C1 segment of cervical spinal cord (tissue), 14 donors: ENCODE measurements at regions not wholly inside any gene's neighbourhood (a gene's known extent, or its start where the extent isn't known, plus 50 kb on each side); places are given as distances from the start of the nearest gene placed in this dataset.

ENCODE experiments used
- DNase-seq, 14 donors: peaks; one replicate each; lab custom pipeline; 2025; lab: John Stamatoyannopoulos, UW

- DNase-seq: no peak
Measured at GRCh38 chr15:98554272-98555172, 93.8 kb upstream of the IGF1R start.

DNA sequence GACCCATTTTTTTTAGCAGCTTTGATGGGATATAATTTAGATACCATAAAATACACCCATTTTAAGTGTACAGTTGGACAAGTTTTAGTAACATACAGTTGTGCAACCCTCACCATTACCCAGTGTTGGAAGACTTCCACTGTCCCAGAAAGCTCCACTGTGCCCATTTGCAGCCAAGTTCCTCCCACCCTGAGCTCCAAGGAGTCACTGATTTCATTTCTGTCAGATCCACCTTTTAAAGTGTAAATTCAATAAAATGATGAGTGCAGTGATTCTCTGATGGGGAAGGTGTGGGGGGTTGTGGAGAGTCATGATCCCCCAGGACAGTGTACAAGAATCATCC, 93.2 kb upstream of the IGF1R start:
- DNase-seq: no peak

DNA sequence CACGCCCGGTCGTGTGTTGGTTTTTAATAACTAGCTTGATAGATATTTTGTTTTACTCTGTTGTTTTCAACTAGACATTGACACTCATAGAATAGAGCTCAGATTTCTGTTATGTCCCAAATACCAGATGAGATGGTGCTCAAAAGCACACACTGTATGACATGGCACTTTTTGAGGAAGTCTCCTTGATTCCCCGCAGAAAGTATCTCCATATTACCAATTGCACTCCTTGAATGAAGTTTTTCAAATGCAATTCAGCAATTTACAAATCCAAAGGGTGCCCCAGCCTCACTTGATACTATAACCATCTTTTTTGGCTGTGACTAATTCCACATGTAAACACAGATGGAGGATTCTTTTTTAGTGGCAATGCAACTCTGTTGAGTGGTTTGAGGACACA, 92.0 kb upstream of the IGF1R start:
- no peak for DNase-seq

GRCh38 chr15:98560338-98560737, 88.0 kb upstream of the IGF1R start:
- no peak for DNase-seq

DNA sequence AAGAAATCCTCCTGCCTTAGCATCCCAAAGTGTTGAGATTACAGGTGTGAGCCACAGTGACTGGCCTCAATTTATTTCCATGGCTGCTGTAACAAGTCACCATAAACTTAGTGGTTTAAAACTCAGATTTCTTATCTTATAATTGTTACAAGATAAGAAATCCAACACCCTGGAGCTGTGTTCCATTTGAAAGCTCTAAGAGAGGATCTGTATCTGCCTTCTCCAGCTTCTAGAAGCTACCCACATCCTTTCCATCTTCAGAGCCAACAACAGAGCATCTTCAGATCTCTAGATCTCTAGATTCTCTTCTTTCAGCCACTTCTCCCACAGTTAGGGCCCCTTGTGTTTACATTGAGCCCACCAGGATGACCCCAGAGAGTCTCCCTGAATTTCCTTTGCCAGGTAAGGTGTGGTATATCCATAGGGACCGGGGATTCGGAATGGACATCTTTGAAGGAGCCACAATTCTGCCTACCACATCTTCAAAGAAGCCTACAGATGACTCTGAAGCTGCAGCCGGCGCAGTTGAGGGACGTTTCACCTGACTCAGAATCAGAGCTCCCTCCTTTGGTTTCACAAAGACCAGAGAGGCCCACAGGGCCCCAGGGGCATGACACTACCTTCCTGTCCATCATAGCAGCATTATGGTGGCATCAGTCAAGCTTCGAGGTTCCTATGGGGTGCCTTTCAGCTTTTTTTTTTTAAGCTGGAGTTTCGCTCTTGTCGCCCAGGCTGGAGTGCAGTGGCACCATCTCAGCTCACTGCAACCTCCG, 87.0 kb upstream of the IGF1R start:
- DNase-seq: no peak

DNA sequence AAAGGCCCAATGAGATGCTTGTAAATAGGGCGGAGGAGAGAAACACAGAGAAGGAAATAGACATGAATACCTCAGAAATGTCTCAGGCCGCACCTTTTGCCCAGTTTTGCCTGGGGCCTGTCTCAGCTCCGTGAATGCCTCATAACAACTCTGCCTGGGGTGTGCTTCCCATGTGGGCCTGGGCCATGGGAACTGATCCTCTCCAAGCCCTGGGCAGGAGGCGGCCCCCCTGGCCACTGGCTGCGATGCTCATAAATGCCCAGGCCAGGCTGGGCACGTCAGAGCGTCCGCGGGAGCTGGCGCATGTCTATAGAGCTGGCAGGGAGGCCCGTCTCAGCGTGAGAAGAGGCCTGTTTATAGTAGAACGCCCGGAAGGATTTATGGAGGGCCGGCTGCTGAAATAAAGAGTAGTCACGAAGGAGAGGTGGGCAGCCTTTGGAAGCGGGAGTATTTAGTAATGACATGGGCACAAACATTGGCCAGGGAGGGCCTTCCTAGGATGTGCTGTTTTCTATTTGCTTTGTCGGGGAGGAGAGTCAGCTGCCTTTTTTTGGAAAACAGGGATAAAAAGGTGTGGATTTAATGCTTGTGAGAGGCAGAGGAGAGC, 85.9 kb upstream of the IGF1R start:
- peak in 1 of 14 donors; percentile 2 for DNase-seq

GRCh38 chr15:98565566-98565965, 82.8 kb upstream of the IGF1R start:
- DNase-seq: no peak

DNA sequence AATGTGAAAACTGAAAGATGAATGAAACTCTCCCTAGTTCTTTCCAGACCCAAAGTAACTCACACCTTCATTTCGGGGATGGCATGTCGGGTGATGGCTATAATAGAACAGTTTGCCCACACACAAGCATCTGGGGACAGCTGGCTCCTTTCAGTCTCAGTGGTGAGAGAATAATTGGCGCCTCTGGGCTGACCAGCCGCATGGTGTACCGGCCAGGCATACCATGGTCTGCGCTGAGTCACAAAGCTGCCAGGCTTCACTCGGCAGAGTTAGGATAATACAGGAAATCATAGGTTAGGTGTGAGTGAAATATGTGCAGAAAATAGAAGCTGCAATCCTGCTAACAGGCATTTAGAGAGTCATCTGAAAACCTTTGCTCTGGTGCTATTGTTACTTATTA, 80.4 kb upstream of the IGF1R start:
- DNase-seq: no peak

DNA sequence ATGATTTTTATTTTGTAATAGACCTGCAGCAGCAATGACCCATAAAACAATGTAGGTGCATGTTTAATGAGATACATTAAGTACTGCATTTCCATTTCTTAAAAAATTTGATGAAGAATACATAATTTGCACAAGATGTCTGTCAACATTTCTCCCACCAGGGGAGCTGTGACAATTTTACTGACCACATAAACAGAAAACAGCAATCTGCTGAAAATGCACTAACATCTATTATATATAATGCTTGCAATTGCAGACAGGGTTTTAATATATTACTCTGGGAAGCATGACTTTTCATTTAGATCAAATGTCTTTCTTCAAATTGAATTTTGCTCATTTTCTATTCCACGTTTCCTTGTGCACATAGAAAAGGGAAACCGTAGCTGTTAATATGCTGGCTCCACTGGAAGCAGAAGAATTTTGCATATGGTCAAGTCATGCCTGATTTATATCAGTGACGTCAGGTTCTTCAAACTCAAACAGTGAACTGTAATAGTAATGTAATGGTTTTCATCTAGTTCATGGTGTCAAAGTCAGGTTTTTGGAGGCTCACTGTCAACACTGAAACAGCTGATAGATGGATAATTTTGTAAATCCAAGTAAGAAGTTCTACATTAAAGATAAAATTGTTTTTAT, 79.8 kb upstream of the IGF1R start:
- no peak for DNase-seq

DNA sequence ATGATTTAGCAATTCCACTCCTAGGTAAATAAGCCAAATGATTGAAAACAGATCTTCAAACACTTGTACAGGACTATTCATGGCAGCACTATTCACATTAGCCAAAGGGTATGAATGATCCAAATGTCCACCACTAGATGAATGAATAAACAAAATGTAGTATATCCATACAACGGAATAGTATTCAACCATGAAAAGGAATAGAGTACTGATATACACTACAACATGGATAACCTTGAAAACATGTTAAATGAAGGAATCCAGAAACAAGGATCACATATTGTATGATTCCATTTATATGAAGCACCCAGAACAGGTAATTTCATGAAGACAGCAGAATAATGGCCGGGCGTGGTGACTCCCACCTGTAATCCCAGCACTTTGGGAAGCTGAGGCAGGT, 78.2 kb upstream of the IGF1R start:
- no peak for DNase-seq

- DNase-seq: no peak
Measured at GRCh38 chr15:98580572-98580971, 67.8 kb upstream of the IGF1R start.

DNA sequence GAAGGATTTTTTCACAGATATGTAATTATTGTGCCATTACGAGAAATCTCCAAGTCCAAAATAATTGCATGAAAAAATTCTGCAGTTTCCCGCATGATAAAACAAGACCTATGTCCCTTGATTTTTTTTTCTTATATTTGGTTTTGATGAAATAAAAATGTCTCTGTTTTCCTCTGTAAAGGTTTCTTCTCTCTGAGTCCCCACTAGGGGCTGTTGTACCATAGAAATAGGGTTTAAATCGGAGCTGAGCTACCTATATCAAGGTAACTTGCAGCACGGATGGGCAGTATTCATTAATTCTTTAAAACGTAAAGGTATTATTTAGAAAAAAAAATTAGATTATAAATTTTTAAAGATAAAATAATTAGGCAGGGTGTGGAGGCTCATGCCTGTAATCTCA, 66.6 kb upstream of the IGF1R start:
- no peak for DNase-seq

DNA sequence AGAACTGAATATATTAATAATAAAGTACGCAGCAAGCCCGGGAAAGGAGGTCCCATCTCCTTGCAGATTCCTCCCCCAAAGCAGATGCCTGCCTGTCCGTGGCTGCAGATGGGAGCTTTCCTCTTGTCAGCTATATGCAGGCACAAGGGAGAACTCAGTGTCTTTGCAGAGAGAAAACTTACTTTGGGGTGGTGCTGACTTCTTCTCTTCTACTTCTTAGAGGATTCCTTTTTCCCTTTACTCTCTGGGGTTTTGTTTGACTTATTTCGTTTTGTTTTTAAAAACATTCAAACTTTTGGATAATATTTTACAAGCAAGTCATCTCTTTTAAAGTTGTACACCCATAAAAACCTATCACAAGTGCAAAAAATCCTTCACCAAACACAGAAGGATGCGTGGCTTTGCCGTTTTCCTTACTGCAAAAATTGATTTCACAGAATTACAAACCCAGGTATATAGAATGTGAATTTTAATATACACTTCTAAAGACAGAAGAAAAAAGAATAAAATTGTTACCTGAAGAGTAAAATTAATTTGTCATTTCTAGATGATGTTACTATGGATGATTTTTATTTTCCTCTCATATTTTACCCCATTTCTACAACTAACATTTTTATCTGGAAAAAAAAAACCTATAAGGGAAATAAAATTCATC, 65.3 kb upstream of the IGF1R start:
- DNase-seq: no peak

GRCh38 chr15:98583771-98584430, 64.4 kb upstream of the IGF1R start:
- DNase-seq: no peak

GRCh38 chr15:98586066-98586465, 62.3 kb upstream of the IGF1R start:
- no peak for DNase-seq

DNA sequence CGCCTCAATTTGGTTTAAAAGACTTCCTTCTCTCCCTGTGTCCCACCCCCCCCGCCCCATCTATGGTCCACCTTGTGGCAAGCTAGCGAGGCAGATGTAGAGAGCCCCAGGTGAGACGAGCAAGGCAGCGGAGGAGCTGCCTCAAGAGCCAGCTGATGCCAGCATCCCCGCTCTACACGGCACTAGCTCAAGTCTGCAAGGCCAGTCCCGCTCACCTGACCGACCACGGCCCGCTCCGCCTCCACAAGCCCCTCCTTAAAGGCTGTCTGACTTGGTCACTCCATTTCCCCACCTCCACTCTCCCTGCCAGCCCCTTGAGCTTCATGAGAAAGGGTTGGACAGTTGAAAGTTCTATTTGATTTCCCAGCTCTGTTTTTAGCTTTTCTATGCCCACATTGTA, 56.2 kb upstream of the IGF1R start:
- no peak for DNase-seq

GRCh38 chr15:98596131-98596530, 52.2 kb upstream of the IGF1R start:
- no peak for DNase-seq

DNA sequence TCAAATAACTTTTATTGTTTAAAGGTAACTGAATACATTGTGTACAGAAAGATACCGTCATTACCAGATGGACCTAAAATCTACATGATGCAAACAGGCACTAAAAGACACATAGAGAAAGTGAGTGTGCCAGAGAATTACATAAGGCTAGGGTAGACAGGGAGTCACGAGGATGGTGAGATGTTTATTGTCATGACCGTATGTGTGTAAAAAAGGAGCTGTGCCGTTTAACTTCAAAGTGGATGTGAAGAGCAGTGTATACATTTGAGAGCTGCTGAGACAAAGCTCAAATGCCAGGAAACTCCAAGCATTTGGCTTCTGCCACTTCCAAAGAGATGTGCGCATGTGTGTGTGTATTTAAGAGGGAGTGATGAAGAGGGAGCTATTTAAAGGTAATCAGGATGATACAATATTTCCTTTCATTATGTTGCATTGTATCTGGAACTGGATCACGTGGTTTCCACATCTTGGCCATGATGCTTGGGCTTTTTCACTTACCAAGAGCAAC, 51.4 kb upstream of the IGF1R start:
- no peak for DNase-seq

- no peak for DNase-seq
Measured at GRCh38 chr15:98597666-98598065, 50.7 kb upstream of the IGF1R start.
